OCI-LY1 (cell line): ENCODE measurements at regions not wholly inside any gene's neighbourhood (a gene's known extent, or its start where the extent isn't known, plus 50 kb on each side); places are given as distances from the start of the nearest gene placed in this dataset.

Experiments
- H2AFZ ChIP-seq: fragments of 200-600 bp; sonication (generic), shearing (Covaris generic); 2 replicates; pipeline ENCODE4 v1.6.0; 2014; ENCODE audit warnings: antibody characterized with exemption, mild to moderate bottlenecking, low read length
- H3F3A ChIP-seq: fragments of 200-600 bp; sonication (generic), shearing (Covaris generic); 2 replicates; pipeline ENCODE4 v1.6.0; 2014; ENCODE audit warnings: mild to moderate bottlenecking, antibody characterized with exemption, low read length, moderate library complexity; ENCODE audit not compliant: insufficient read depth
- H3K27ac ChIP-seq: fragments of 200-600 bp; sonication (generic); 2 replicates; pipeline ENCODE4 v1.5.1; 2014; ENCODE audit warnings: low read length, mixed run types, mild to moderate bottlenecking, low read depth; ENCODE audit not compliant: poor library complexity, severe bottlenecking
- H3K27me3 ChIP-seq: fragments of 200-600 bp; sonication (generic); 2 replicates; pipeline ENCODE4 v1.6.0; 2014; ENCODE audit warnings: antibody characterized with exemption, mild to moderate bottlenecking, low read length, moderate library complexity; ENCODE audit not compliant: insufficient read depth
- H3K36me3 ChIP-seq: fragments of 200-600 bp; sonication (generic); 2 replicates; pipeline ENCODE4 v1.6.1; 2014; ENCODE audit warnings: mild to moderate bottlenecking, antibody characterized with exemption, low read length, moderate library complexity, mixed read lengths; ENCODE audit not compliant: insufficient read depth
- H3K4me1 ChIP-seq: fragments of 200-600 bp; sonication (generic); 2 replicates; pipeline ENCODE4 v1.5.1; 2014; ENCODE audit warnings: mild to moderate bottlenecking, low read length, moderate library complexity; ENCODE audit not compliant: insufficient read depth, severe bottlenecking
- H3K4me2 ChIP-seq: fragments of 200-600 bp; sonication (generic), shearing (Covaris generic); 2 replicates; pipeline ENCODE4 v1.6.1; 2014; ENCODE audit warnings: low read length
- H3K4me3 ChIP-seq: fragments of 200-600 bp; sonication (generic); 2 replicates; pipeline ENCODE4 v1.5.1; 2014; ENCODE audit warnings: low read length, low read depth, mild to moderate bottlenecking, mixed read lengths; ENCODE audit not compliant: poor library complexity, severe bottlenecking
- H3K79me2 ChIP-seq: fragments of 200-600 bp; shearing (Covaris generic); 2 replicates; pipeline ENCODE4 v1.6.1; 2016; ENCODE audit warnings: mixed run types, low read length, mixed read lengths; ENCODE audit not compliant: insufficient read depth
- H3K9ac ChIP-seq: fragments of 200-600 bp; sonication (generic), shearing (Covaris generic); 2 replicates; pipeline ENCODE4 v1.6.1; 2014; ENCODE audit warnings: mild to moderate bottlenecking, low read length, mixed read lengths
- H3K9me2 ChIP-seq: fragments of 200-600 bp; sonication (generic), shearing (Covaris generic); 2 replicates; pipeline ENCODE4 v1.6.1; 2014; ENCODE audit warnings: low read depth, mild to moderate bottlenecking, low read length, mixed read lengths
- H3K9me3 ChIP-seq: fragments of 200-600 bp; shearing (Covaris generic); 2 replicates; pipeline ENCODE4 v1.6.1; 2014; ENCODE audit warnings: low read length, mixed read lengths
- H4K20me1 ChIP-seq: fragments of 200-600 bp; sonication (generic), shearing (Covaris generic); 2 replicates; pipeline ENCODE4 v1.6.0; 2016; ENCODE audit warnings: mild to moderate bottlenecking, low read length; ENCODE audit not compliant: insufficient read depth
- EZH2 ChIP-seq: fragments of 200-600 bp; sonication (generic), shearing (Covaris generic); IDR thresholded peaks from 2 replicates; pipeline ENCODE4 v1.8.0; 2017; ENCODE audit warnings: borderline replicate concordance, mixed run types, mild to moderate bottlenecking, antibody characterized with exemption, low read length, moderate library complexity, mixed read lengths
- TF ChIP-seq, protein P1 (sequence below): fragments of 200-600 bp; sonication (generic), shearing (Covaris generic); IDR thresholded peaks from 2 replicates; pipeline ENCODE4 v1.5.1; 2017; ENCODE audit warnings: mild to moderate bottlenecking, antibody characterized with exemption, low read length, moderate library complexity, mixed read lengths

- no peaks in the 10 kb centered on the region for H4K20me1 ChIP-seq
- no peak overlapping the region for H3K4me3 ChIP-seq
- no peaks in the 10 kb centered on the region for H3K4me1 ChIP-seq
- no peaks in the 10 kb centered on the region for H3K36me3 ChIP-seq
- H3K79me2 ChIP-seq = no peaks in the 10 kb centered on the region
- no peaks in the 10 kb centered on the region for H3F3A ChIP-seq
- no peaks in the 10 kb centered on the region for H3K9me2 ChIP-seq
- TF ChIP-seq EZH2 = no peak
- TF ChIP-seq, protein P1, sequence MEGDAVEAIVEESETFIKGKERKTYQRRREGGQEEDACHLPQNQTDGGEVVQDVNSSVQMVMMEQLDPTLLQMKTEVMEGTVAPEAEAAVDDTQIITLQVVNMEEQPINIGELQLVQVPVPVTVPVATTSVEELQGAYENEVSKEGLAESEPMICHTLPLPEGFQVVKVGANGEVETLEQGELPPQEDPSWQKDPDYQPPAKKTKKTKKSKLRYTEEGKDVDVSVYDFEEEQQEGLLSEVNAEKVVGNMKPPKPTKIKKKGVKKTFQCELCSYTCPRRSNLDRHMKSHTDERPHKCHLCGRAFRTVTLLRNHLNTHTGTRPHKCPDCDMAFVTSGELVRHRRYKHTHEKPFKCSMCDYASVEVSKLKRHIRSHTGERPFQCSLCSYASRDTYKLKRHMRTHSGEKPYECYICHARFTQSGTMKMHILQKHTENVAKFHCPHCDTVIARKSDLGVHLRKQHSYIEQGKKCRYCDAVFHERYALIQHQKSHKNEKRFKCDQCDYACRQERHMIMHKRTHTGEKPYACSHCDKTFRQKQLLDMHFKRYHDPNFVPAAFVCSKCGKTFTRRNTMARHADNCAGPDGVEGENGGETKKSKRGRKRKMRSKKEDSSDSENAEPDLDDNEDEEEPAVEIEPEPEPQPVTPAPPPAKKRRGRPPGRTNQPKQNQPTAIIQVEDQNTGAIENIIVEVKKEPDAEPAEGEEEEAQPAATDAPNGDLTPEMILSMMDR = no peak
- H3K9ac ChIP-seq = no peak overlapping the region
- H3K9me3 ChIP-seq = no peaks in the 10 kb centered on the region
- peaks cover 9% of the 10 kb centered on the region; the same call in 1 of the 2 replicates for H3K27me3 ChIP-seq
- H3K27ac ChIP-seq = no peak overlapping the region
- H2AFZ ChIP-seq = no peak overlapping the region
- no peak overlapping the region for H3K4me2 ChIP-seq
These were observed 53.8 kb upstream of the TARDBP start for GRCh38 chr1:10958614-10959013.

GRCh38 chr1:10960411-10961299 lies 51.8 kb upstream of the TARDBP start:
- no peaks in the 10 kb centered on the region for H3K27me3 ChIP-seq
- peaks cover under 1% of the 10 kb centered on the region for H3K4me1 ChIP-seq
- H3K4me2 ChIP-seq = no peak overlapping the region
- no peak overlapping the region for H3K4me3 ChIP-seq
- H2AFZ ChIP-seq = no peak overlapping the region
- H3K9me2 ChIP-seq = no peaks in the 10 kb centered on the region
- no peaks in the 10 kb centered on the region for H3F3A ChIP-seq
- H3K27ac ChIP-seq = no peak overlapping the region
- H4K20me1 ChIP-seq = no peaks in the 10 kb centered on the region
- H3K36me3 ChIP-seq = no peaks in the 10 kb centered on the region
- no peaks in the 10 kb centered on the region for H3K9me3 ChIP-seq
- TF ChIP-seq EZH2 = no peak
- TF ChIP-seq, protein P1 = peak; percentile 82
- no peaks in the 10 kb centered on the region for H3K79me2 ChIP-seq
- H3K9ac ChIP-seq = no peak overlapping the region

GRCh38 chr1:10961300-10961833 lies 51.1 kb upstream of the TARDBP start:
- TF ChIP-seq, protein P1 = no peak; the same call in 1 of the 2 replicates
- no peak for TF ChIP-seq EZH2
- Histone ChIP-seq H3K79me2 (no peaks in the 10 kb centered on the region), H3K4me1 (peaks cover 7% of the 10 kb centered on the region), H3K27me3 (no peaks in the 10 kb centered on the region), H4K20me1 (no peaks in the 10 kb centered on the region), H3K9me3 (no peaks in the 10 kb centered on the region), H3K4me2 (no peak overlapping the region), H3F3A (no peaks in the 10 kb centered on the region), H2AFZ (no peak overlapping the region), H3K9ac (no peak overlapping the region), H3K4me3 (no peak overlapping the region), H3K27ac (no peak overlapping the region), H3K36me3 (no peaks in the 10 kb centered on the region), H3K9me2 (no peaks in the 10 kb centered on the region)
